Endothelial cell of umbilical vein (primary cell): ENCODE measurements at regions not wholly inside any gene's neighbourhood (a gene's known extent, or its start where the extent isn't known, plus 50 kb on each side); places are given as distances from the start of the nearest gene placed in this dataset.

Experiments
- BruUV-seq: library from RNA; stranded (reverse); fragments of 400-500 nt; replicated peaks from 2 replicates; lab custom pipeline; 2021; lab: Mats Ljungman, UMichigan
- CTCF ChIA-PET: fragments of 300-600, 350-600 bp; sonication (Branson Sonifier 250); formaldehyde crosslinking; loops from one replicate; lab custom pipeline; 2021; ENCODE audit warnings: antibody characterized with exemption, inconsistent platforms; lab: Charles Lee
- POLR2A ChIA-PET: fragments of 300-600, 350-600 bp; sonication (Branson Sonifier 250); formaldehyde crosslinking; loops from one replicate; lab custom pipeline; 2021; ENCODE audit warnings: antibody characterized with exemption, inconsistent platforms; lab: Charles Lee
- DNase-seq: peaks from one replicate; pipeline ENCODE4 v3.0.0-alpha.2; 2011; ENCODE audit warnings: low read depth, low spot score
- FAIRE-seq: peaks from 2 replicates; lab custom pipeline; 2011; peaks lifted over from hg19 to GRCh38; lab: Jason Lieb, UNC
- H2AFZ ChIP-seq: 2 replicates; pipeline ENCODE4 v1.6.0; 2012; ENCODE audit warnings: low read depth, low read length, control low read depth, inconsistent platforms
- H3K27ac ChIP-seq: 2 replicates; pipeline ENCODE4 v1.5.1; 2011; ENCODE audit warnings: low read depth, mild to moderate bottlenecking, control low read depth, low read length, moderate library complexity; ENCODE audit not compliant: insufficient read depth
- H3K27me3 ChIP-seq, 2 experiments: 2 replicates each; pipeline versions ENCODE4 v1.6.0 to v1.6.1; 2011; ENCODE audit warnings: low read length in 2 of 2, mixed read lengths in 1 of 2; ENCODE audit not compliant: control insufficient read depth in 2 of 2, insufficient read depth in 2 of 2
- H3K36me3 ChIP-seq, 2 experiments: 2 replicates in 1 of 2; 3 replicates in 1 of 2; pipeline ENCODE4 v1.5.1; 2011; ENCODE audit warnings: low read length in 2 of 2, mild to moderate bottlenecking in 1 of 2, moderate library complexity in 1 of 2; ENCODE audit not compliant: control insufficient read depth in 2 of 2, insufficient read depth in 2 of 2; ENCODE audit errors: extremely low read depth in 1 of 2
- H3K4me1 ChIP-seq: 3 replicates; pipeline ENCODE4 v1.5.1; 2011; ENCODE audit warnings: mild to moderate bottlenecking, low read length; ENCODE audit not compliant: control insufficient read depth, insufficient read depth; ENCODE audit errors: extremely low read depth
- H3K4me2 ChIP-seq: 2 replicates; pipeline ENCODE4 v1.6.1; 2011; ENCODE audit warnings: low read length, control low read depth, mixed read lengths; ENCODE audit not compliant: insufficient read depth
- H3K4me3 ChIP-seq, 3 experiments: fragments of 200-600 bp in 1 of 3; sonication (generic), shearing (Covaris generic) in 1 of 3; replicated peaks in 1 of 3; 2 replicates each; pipeline ENCODE4 v1.5.1; 2011 to 2016; ENCODE audit warnings: control low read depth in 3 of 3, low read length in 3 of 3, mild to moderate bottlenecking in 2 of 3, inconsistent platforms in 1 of 3, low read depth in 1 of 3, moderate library complexity in 1 of 3; ENCODE audit not compliant: insufficient read depth in 1 of 3
- H3K79me2 ChIP-seq: 2 replicates; pipeline ENCODE4 v1.6.0; 2012; ENCODE audit warnings: low read length, inconsistent platforms; ENCODE audit not compliant: control insufficient read depth, insufficient read depth
- H3K9ac ChIP-seq: replicated peaks from 2 replicates; pipeline ENCODE3; 2011; ENCODE audit warnings: low read length, control low read depth; ENCODE audit not compliant: insufficient read depth; ENCODE audit errors: extremely low read depth
- H3K9me1 ChIP-seq: replicated peaks from 3 replicates; pipeline ENCODE4 v1.6.0; 2011; ENCODE audit warnings: mild to moderate bottlenecking, low read length; ENCODE audit not compliant: control insufficient read depth, insufficient read depth; ENCODE audit errors: extremely low read depth
- H3K9me3 ChIP-seq: replicated peaks from 2 replicates; pipeline ENCODE4 v1.5.1; 2012; ENCODE audit warnings: low read length, inconsistent platforms; ENCODE audit not compliant: control insufficient read depth, insufficient read depth
- H4K20me1 ChIP-seq: replicated peaks from 2 replicates; pipeline ENCODE3; 2011; ENCODE audit warnings: mild to moderate bottlenecking, low read length; ENCODE audit not compliant: control insufficient read depth, insufficient read depth; ENCODE audit errors: extremely low read depth
- EZH2 ChIP-seq: IDR thresholded peaks from 2 replicates; pipeline ENCODE4 v1.6.1; 2012; ENCODE audit warnings: borderline replicate concordance, low read depth, mild to moderate bottlenecking, moderate library complexity, low read length, inconsistent platforms; ENCODE audit not compliant: severe bottlenecking
- FOS ChIP-seq: IDR thresholded peaks from 2 replicates; pipeline ENCODE4 v1.6.1; 2011; ENCODE audit warnings: mild to moderate bottlenecking, low read length, moderate library complexity, borderline replicate concordance; ENCODE audit not compliant: insufficient read depth
- GATA2 ChIP-seq: IDR thresholded peaks from 2 replicates; pipeline ENCODE4 v1.7.0; 2011; ENCODE audit warnings: low read depth, mild to moderate bottlenecking, moderate library complexity, mixed read lengths, low read length; ENCODE audit not compliant: insufficient read length, insufficient read depth
- JUN ChIP-seq: IDR thresholded peaks from 2 replicates; pipeline ENCODE4 v1.6.1; 2011; ENCODE audit warnings: borderline replicate concordance, low read depth; ENCODE audit not compliant: insufficient read length, insufficient read depth
- MYC ChIP-seq: IDR thresholded peaks from one replicate; pipeline ENCODE4 v1.6.1; 2011; ENCODE audit warnings: mild to moderate bottlenecking, low read depth, low read length
- POLR2A ChIP-seq: IDR thresholded peaks from 2 replicates; pipeline ENCODE4 v1.6.1; 2012; ENCODE audit warnings: low read depth, mild to moderate bottlenecking, control low read depth, low read length
- POLR2AphosphoS5 ChIP-seq: IDR thresholded peaks from 2 replicates; pipeline ENCODE4 v1.6.1; 2012; ENCODE audit warnings: low read depth, mild to moderate bottlenecking, control low read depth, low read length, moderate library complexity; ENCODE audit not compliant: insufficient read depth
- dilution Hi-C: fragments of 300-500 bp; cut with MboI; formaldehyde crosslinking; loops from one replicate; pipeline ENCODE4 v1.15.0; 2019; ENCODE audit warnings: low sequenced_read_pairs; ENCODE audit not compliant: extremely low pct_ligation_motif_present
- intact Hi-C: fragments of 100-400 bp; cut with micrococcal nuclease; formaldehyde crosslinking; loops from one replicate; pipeline ENCODE4 v1.10.0; 2022
- TF ChIP-seq, protein P1 (sequence below), 2 donors: IDR thresholded peaks; 1 replicate in 1 of 2; 2 replicates in 1 of 2; pipeline ENCODE4 v1.5.1; 2011; ENCODE audit warnings: low read length in 2 of 2, mild to moderate bottlenecking in 2 of 2, moderate library complexity in 2 of 2, control low read depth in 1 of 2, inconsistent platforms in 1 of 2, low read depth in 1 of 2; ENCODE audit not compliant: insufficient read depth in 1 of 2; ENCODE audit errors: extremely low read depth in 1 of 2
- TF ChIP-seq, protein P2 (sequence below): IDR thresholded peaks from 2 replicates; pipeline ENCODE4 v1.6.1; 2011; ENCODE audit not compliant: insufficient read depth, insufficient read length

DNA sequence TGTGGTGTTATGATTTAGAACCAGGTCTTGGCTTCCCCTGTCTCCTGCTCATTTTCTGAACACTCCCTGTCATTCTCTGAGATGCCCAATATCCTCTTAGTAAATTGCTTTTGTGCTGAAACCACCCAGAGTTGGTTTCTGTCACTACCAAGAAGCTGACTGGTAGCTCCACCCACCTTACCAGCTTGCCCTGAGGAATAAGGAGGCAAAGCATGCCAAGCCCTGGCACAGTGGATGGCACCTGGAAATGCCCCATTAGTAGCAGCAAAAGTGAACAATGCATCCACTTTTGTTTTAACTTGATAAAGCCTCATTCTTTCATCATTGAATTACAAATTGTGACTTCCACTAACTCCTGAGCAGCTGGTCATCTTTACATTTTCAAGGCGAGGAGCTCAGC lies 157.7 kb downstream of the CDC5L start:
- Histone ChIP-seq H3K27me3 (peaks cover 2 to 7% of the 10 kb centered on the region in 2 experiments), H3K4me1 (no peaks in the 10 kb centered on the region), H3K79me2 (no peaks in the 10 kb centered on the region), H3K27ac (no peak overlapping the region), H2AFZ (no peak overlapping the region), H3K9me1 (no peaks in the 10 kb centered on the region), H3K36me3 (no peaks in the 10 kb centered on the region), H3K4me3 (no peak overlapping the region), H3K9ac (no peak overlapping the region), H3K4me2 (no peak overlapping the region), H3K9me3 (no peaks in the 10 kb centered on the region), H4K20me1 (no peaks in the 10 kb centered on the region)
- dilution Hi-C loops, result no loop called here
- intact Hi-C loops, result no loop called here
- DNase-seq (no peak), FAIRE-seq (no peak)
- ChIA-PET CTCF (interaction anchor here (1.2 kb wide), 1 partner anchor 70 kb away, joined by 4 read pairs; no protein-coding TSS in a partner anchor), POLR2A (no interaction called here)
- BruUV-seq, result no TSS peak
- TF ChIP-seq EZH2 (no peak), MYC (no peak), POLR2AphosphoS5 (no peak), GATA2 (no peak), JUN (no peak), POLR2A (no peak), FOS (no peak)
- TF ChIP-seq, protein P1, sequence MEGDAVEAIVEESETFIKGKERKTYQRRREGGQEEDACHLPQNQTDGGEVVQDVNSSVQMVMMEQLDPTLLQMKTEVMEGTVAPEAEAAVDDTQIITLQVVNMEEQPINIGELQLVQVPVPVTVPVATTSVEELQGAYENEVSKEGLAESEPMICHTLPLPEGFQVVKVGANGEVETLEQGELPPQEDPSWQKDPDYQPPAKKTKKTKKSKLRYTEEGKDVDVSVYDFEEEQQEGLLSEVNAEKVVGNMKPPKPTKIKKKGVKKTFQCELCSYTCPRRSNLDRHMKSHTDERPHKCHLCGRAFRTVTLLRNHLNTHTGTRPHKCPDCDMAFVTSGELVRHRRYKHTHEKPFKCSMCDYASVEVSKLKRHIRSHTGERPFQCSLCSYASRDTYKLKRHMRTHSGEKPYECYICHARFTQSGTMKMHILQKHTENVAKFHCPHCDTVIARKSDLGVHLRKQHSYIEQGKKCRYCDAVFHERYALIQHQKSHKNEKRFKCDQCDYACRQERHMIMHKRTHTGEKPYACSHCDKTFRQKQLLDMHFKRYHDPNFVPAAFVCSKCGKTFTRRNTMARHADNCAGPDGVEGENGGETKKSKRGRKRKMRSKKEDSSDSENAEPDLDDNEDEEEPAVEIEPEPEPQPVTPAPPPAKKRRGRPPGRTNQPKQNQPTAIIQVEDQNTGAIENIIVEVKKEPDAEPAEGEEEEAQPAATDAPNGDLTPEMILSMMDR (IDR thresholded peaks at IDR 0.05; ENCODE audit: extremely low read depth in 1 of 2, insufficient read depth in 1 of 2, low read depth in 1 of 2, low read length in 2 of 2), result no peak
- TF ChIP-seq, protein P2, sequence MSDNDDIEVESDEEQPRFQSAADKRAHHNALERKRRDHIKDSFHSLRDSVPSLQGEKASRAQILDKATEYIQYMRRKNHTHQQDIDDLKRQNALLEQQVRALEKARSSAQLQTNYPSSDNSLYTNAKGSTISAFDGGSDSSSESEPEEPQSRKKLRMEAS, result no peak
